HepG2 (cell line): ENCODE measurements at regions not wholly inside any gene's neighbourhood (a gene's known extent, or its start where the extent isn't known, plus 50 kb on each side); places are given as distances from the start of the nearest gene placed in this dataset.

Experiments
- ELF1 ChIP-seq: sonication (generic); formaldehyde crosslinking; IDR thresholded peaks from 2 replicates; pipeline ENCODE4 v1.4.0; 2020; ENCODE audit warnings: missing genetic modification reagents
- KMT2B ChIP-seq: IDR thresholded peaks from 2 replicates; pipeline ENCODE4 v1.6.1; 2016; ENCODE audit warnings: missing genetic modification reagents, missing compliant biosample characterization
- MNT ChIP-seq: fragments of 450-650 bp; IDR thresholded peaks from 2 replicates; pipeline ENCODE4 v1.6.1; 2016
- ZFP91 ChIP-seq: sonication (generic); formaldehyde crosslinking; IDR thresholded peaks from 2 replicates; pipeline ENCODE4 v1.9.0; 2022; ENCODE audit warnings: missing genetic modification reagents, mild to moderate bottlenecking, borderline replicate concordance
- ZSCAN29 ChIP-seq: sonication (generic); formaldehyde crosslinking; conservative IDR thresholded peaks from 2 replicates; pipeline ENCODE4 v1.4.0; 2020; ENCODE audit warnings: mild to moderate bottlenecking, missing genetic modification reagents

GRCh38 chrX:80879143-80879542 is 69.5 kb upstream of the BRWD3 start:
- TF ChIP-seq MNT (no peak), KMT2B (CRISPR knock-in tag) (no peak), ZSCAN29 (CRISPR knock-in tag) (no peak), ELF1 (no peak), ZFP91 (CRISPR knock-in tag) (no peak)
